ENCODE measurements at regions not wholly inside any gene's neighbourhood (a gene's known extent, or its start where the extent isn't known, plus 50 kb on each side); places are given as distances from the start of the nearest gene placed in this dataset.

- TF ChIP-seq CTCF (IDR thresholded peaks at IDR 0.05 in 4 of 5, conservative IDR thresholded peaks at IDR 0.05 in 1 of 5) (no peak), POLR2A (IDR thresholded peaks at IDR 0.05) (no peak)
These were observed 211.0 kb upstream of the EMCN start for GRCh38 chr4:100728861-100729260.

Measured in gastrocnemius medialis (tissue), 4 donors.